PC-9 (cell line): ENCODE measurements at regions not wholly inside any gene's neighbourhood (a gene's known extent, or its start where the extent isn't known, plus 50 kb on each side); places are given as distances from the start of the nearest gene placed in this dataset.

ENCODE experiments used
- BruUV-seq: library from RNA; stranded (reverse); fragments of 400-500 nt; replicated peaks from 2 replicates; lab custom pipeline; 2021; lab: Mats Ljungman, UMichigan
- CTCF ChIA-PET: fragments of 300-600 bp; sonication (Branson Sonifier 250); formaldehyde crosslinking; loops from one replicate; lab custom pipeline; 2022; ENCODE audit warnings: antibody characterized with exemption; lab: Charles Lee
- POLR2A ChIA-PET: fragments of 300-600 bp; sonication (Branson Sonifier 250); formaldehyde crosslinking; loops from one replicate; lab custom pipeline; 2022; ENCODE audit warnings: antibody characterized with exemption; ENCODE audit not compliant: unreplicated experiment; lab: Charles Lee
- DNase-seq, 2 experiments: peaks; one replicate each; pipeline versions ENCODE4 v3.0.0 to v3.0.0-alpha.2; 2015 to 2022; ENCODE audit warnings: mixed read lengths in 1 of 2
- H2AFZ ChIP-seq: fragments of 200-600 bp; sonication (generic); 2 replicates; pipeline ENCODE4 v1.8.1; 2017; ENCODE audit warnings: antibody characterized with exemption
- H3F3A ChIP-seq: fragments of 200-600 bp; sonication (generic); 2 replicates; pipeline ENCODE4 v1.8.1; 2017; ENCODE audit warnings: antibody characterized with exemption, mild to moderate bottlenecking, low read depth; ENCODE audit not compliant: insufficient read depth
- H3K27ac ChIP-seq: fragments of 200-600 bp; sonication (generic); 2 replicates; pipeline ENCODE4 v1.6.1; 2016; ENCODE audit warnings: mixed run types
- H3K27me3 ChIP-seq: fragments of 200-600 bp; sonication (generic); 2 replicates; pipeline ENCODE4 v1.6.1; 2016; ENCODE audit warnings: low read depth, mixed run types; ENCODE audit not compliant: insufficient read depth
- H3K36me3 ChIP-seq: fragments of 200-600 bp; sonication (generic); 2 replicates; pipeline ENCODE4 v1.6.1; 2016; ENCODE audit warnings: low read depth, mixed run types
- H3K4me1 ChIP-seq: fragments of 200-600 bp; sonication (generic); replicated peaks from 2 replicates; pipeline ENCODE4 v1.6.1; 2016; ENCODE audit warnings: mixed run types; ENCODE audit not compliant: insufficient read depth
- H3K4me2 ChIP-seq: fragments of 200-600 bp; sonication (generic); 2 replicates; pipeline ENCODE4 v1.6.1; 2017; ENCODE audit warnings: mixed run types
- H3K4me3 ChIP-seq: fragments of 200-600 bp; sonication (generic); 2 replicates; pipeline ENCODE4 v1.6.1; 2016; ENCODE audit warnings: mixed run types
- H3K79me2 ChIP-seq: fragments of 200-600 bp; sonication (generic); 2 replicates; pipeline ENCODE4 v1.6.1; 2017; ENCODE audit warnings: low read depth, mixed run types
- H3K9me2 ChIP-seq: fragments of 200-600 bp; sonication (generic); 2 replicates; pipeline ENCODE4 v1.8.1; 2017; ENCODE audit warnings: mild to moderate bottlenecking; ENCODE audit not compliant: insufficient read depth
- H3K9me3 ChIP-seq: fragments of 200-600 bp; sonication (generic); 2 replicates; pipeline ENCODE4 v1.8.1; 2016; ENCODE audit warnings: low read depth; ENCODE audit not compliant: insufficient read depth
- H4K20me1 ChIP-seq: fragments of 200-600 bp; sonication (generic); 2 replicates; pipeline ENCODE4 v1.8.1; 2017; ENCODE audit not compliant: insufficient read depth
- CTCF ChIP-seq: fragments of 200-600 bp; sonication (generic); conservative IDR thresholded peaks from 2 replicates; pipeline ENCODE4 v1.6.1; 2017; ENCODE audit warnings: mixed run types, antibody characterized with exemption, mild to moderate bottlenecking, moderate library complexity
- EZH2 ChIP-seq: fragments of 200-600 bp; sonication (generic); IDR thresholded peaks from 2 replicates; pipeline ENCODE4 v1.8.0; 2017; ENCODE audit warnings: antibody characterized with exemption, low read depth
- intact Hi-C: fragments of 100-400 bp; cut with micrococcal nuclease; formaldehyde crosslinking; loops from one replicate; pipeline ENCODE4 v1.10.0; 2022; ENCODE audit not compliant: unreplicated experiment

DNA sequence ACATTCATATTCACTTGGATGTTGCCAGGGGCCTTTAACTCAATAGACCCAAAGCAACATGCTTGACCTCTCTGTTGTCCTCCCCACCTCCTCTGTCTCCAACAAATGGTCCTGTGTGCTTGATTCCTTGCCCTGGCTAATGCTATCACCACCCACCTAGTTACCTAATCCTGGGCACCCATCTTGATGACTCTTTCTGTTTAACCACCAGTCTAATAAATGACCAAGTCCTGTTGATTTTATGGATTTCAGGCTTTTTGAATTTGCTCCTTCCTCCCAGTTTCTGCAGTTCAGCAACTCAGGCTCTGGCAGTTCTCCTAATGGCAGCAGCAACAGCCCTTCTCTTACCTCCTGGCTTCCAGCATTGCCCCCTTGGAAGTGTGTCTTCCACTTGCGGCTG lies 246.3 kb upstream of the KLF4 start:
- no TSS peak for BruUV-seq
- Histone ChIP-seq H3K27ac (no peak overlapping the region), H3K4me1 (peaks cover 12% of the 10 kb centered on the region), H2AFZ (no peak overlapping the region), H3K9me3 (no peaks in the 10 kb centered on the region), H4K20me1 (no peaks in the 10 kb centered on the region), H3K36me3 (no peaks in the 10 kb centered on the region), H3K4me3 (no peak overlapping the region), H3K9me2 (no peaks in the 10 kb centered on the region), H3K79me2 (no peaks in the 10 kb centered on the region), H3K27me3 (no peaks in the 10 kb centered on the region), H3F3A (peaks cover 5% of the 10 kb centered on the region; the same call in 1 of the 2 replicates), H3K4me2 (no peak overlapping the region)
- intact Hi-C loops = no loop called here
- TF ChIP-seq CTCF = no peak
- no peak for TF ChIP-seq EZH2
- POLR2A ChIA-PET = no interaction called here
- CTCF ChIA-PET = no interaction called here
- no peak for DNase-seq

GRCh38 chr9:107734256-107735013 lies 244.9 kb upstream of the KLF4 start:
- Histone ChIP-seq H3F3A (peaks cover 2% of the 10 kb centered on the region; the same call in 1 of the 2 replicates), H3K4me2 (peak overlapping the region; percentile 36; the same call in 1 of the 2 replicates), H3K36me3 (no peaks in the 10 kb centered on the region), H2AFZ (no peak overlapping the region), H3K4me3 (no peak overlapping the region), H3K9me3 (no peaks in the 10 kb centered on the region), H3K79me2 (no peaks in the 10 kb centered on the region), H3K27ac (no peak overlapping the region), H3K4me1 (peaks cover 2% of the 10 kb centered on the region; the same call in 1 of the 2 replicates), H3K9me2 (no peaks in the 10 kb centered on the region), H3K27me3 (no peaks in the 10 kb centered on the region), H4K20me1 (no peaks in the 10 kb centered on the region)
- intact Hi-C loops = no loop called here
- DNase-seq = peak in 1 of 2 experiments; percentile 48
- TF ChIP-seq CTCF (no peak), EZH2 (no peak)
- ChIA-PET CTCF (no interaction called here), POLR2A (no interaction called here)
- no TSS peak for BruUV-seq

- ChIA-PET CTCF (interaction anchor here (0.7 kb wide), 1 partner anchor 1208 kb away, joined by 3 read pairs; no protein-coding TSS in a partner anchor), POLR2A (interaction anchor here (0.6 kb wide), 1 partner anchor 47 kb away, joined by 8 read pairs; no protein-coding TSS in a partner anchor)
- Histone ChIP-seq H3K9me3 (no peaks in the 10 kb centered on the region), H3K27me3 (no peaks in the 10 kb centered on the region), H2AFZ (no peak overlapping the region), H3K79me2 (no peaks in the 10 kb centered on the region), H3K4me1 (no peaks in the 10 kb centered on the region; the same call in 1 of the 2 replicates), H3K4me3 (no peak overlapping the region), H3K36me3 (no peaks in the 10 kb centered on the region), H3K4me2 (no peak overlapping the region), H3F3A (no peaks in the 10 kb centered on the region), H3K27ac (no peak overlapping the region), H3K9me2 (no peaks in the 10 kb centered on the region), H4K20me1 (no peaks in the 10 kb centered on the region)
- DNase-seq = no peak
- intact Hi-C loops = no loop called here
- TF ChIP-seq EZH2 = no peak
- TF ChIP-seq CTCF = no peak
- BruUV-seq = no TSS peak
Observed at GRCh38 chr9:107733523-107733894, 243.9 kb upstream of the KLF4 start.
